GM18520 (cell line): ENCODE measurements at regions not wholly inside any gene's neighbourhood (a gene's known extent, or its start where the extent isn't known, plus 50 kb on each side); places are given as distances from the start of the nearest gene placed in this dataset.

Source experiments
- ATAC-seq: cut with Tn5 transposase; IDR thresholded peaks from one replicate; pipeline ENCODE4 v1.9.1; 2021; ENCODE audit not compliant: unreplicated experiment

DNA sequence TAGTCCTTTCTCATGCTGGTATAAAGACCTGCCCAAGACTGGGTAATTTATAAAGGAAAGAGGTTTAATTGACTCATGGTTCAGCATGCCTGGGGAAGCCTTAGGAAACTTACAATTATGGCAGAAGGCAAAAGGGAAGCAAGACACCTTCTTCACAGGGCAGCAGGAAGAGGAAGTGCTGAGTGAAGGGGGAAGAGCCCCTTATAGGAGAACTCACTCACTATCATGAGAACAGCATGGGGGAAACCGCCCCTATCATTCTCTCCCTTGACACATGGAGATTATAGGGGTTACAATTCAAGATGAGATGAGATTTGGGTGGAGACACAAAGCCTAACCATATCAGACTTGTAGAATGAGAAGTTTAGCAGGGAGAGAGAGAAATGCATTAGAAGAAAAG is 373.3 kb upstream of the DIAPH2 start:
- ATAC-seq = no peak

DNA sequence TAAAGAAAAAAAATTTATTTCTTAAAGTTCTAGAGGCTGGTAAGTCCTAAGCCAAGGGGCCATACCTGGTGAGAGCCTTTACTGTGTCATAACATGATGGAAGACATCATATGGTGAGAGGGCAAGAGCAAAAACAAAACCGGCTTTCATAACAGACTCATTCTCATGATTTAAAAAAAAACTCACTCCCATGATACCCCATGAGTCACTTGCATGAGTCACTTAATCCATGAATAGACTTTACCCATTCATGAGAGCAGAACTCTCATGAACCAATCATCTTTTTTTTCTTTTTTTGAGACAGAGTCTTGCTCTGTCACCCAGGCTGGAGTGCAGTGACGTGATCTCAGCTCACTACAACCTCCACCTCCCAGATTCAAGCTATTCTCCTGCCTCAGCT is 369.7 kb upstream of the DIAPH2 start:
- ATAC-seq = no peak

GRCh38 chrX:96361844-96362243 is 322.8 kb upstream of the DIAPH2 start:
- no peak for ATAC-seq

GRCh38 chrX:96372313-96373046 is 312.2 kb upstream of the DIAPH2 start:
- no peak for ATAC-seq

GRCh38 chrX:96373047-96373355 is 311.6 kb upstream of the DIAPH2 start:
- no peak for ATAC-seq

DNA sequence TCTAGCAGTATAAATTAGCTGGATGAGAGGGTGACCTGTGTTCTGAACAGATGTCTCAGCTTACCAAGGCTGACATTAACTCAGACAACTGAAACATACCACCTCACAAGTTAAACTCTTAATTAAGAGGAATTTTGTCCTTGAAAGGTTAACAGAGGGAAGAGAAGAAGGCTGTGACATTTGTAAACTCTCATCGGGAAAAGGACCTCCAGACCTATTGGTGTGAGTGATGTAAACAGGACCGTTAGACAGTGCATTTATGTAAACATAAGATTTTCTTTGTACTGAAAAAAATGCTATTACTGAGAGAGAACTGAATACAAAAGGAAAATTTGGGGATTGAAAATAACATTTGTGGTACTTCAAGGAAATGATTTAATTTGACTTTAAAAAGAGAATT is 308.4 kb upstream of the DIAPH2 start:
- no peak for ATAC-seq

- ATAC-seq = no peak
Observed at GRCh38 chrX:96379951-96380350, 304.7 kb upstream of the DIAPH2 start.

GRCh38 chrX:96382018-96382417 is 302.6 kb upstream of the DIAPH2 start:
- ATAC-seq = no peak

DNA sequence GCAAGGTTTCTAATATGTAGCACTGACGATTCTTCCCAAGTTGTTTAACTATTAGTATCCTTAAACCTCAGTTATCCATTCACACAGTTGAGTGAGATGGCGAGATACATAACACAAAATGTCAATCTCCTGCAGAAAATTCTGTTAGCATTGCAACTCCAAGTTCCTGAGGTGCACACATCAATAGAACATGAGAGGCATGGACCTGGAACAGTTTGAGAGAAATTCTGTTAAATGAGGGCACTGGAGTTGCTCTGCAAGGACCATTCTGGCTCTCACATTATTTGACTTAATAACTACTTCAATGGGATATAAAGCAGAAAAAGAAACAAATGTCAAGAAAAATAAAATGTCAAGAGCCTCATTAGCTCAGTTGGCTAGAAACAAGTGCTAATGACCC is 301.2 kb upstream of the DIAPH2 start:
- ATAC-seq = no peak

DNA sequence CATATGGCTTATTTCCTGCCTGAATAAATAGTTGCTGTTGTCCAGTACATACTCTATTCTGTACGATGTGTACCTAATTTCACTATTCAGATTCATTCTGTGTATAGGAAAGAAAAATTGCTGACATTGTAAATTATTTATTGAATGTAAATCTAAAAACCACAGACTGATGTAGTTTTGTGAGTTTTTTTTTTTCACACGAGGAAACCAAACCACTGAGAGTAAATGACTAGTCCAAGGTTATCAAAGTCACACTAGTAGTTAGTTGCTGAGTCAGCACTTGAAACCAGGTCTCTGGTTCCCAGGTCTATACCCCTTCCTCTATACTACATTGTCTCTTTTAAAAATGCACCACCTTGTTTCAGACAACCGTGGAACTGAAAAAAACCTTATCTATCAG is 298.3 kb upstream of the DIAPH2 start:
- no peak for ATAC-seq

DNA sequence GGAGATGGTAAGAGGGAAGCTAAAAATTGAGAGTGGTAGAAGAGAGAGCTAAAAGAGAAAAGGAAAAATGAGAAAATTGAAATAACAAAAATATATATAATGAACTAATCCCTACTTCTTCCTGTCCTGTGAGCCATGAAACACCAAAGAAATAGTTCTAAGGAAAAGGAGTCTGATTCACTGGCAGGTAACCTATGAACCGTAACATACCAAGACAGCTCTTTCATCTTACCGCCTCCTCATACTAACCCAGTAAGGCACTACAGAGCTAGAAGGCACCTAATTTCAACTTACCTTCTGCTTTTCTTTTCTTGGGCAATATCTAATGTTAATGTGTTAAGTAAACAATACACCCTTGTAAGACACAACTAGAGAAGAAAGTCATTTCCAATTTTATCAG is 297.7 kb upstream of the DIAPH2 start:
- ATAC-seq = no peak

DNA sequence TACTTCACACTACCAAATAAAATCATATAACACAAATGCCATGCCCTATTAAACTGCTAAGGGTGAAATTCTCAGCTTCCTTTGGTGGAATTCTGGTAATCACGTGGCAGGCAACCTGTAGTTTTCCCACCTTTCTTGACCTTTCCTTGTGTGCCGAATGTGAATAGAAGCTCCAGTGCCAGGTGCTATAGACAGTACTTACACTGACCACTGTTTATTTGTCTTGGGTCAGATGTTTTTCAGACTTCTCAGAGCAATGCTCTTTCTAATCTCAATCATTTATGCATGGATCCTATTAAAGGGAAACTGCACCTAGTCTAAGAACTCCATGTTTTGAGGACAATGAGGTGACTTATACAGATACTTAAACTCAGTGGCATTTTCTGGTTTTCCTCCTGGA is 296.8 kb upstream of the DIAPH2 start:
- no peak for ATAC-seq

GRCh38 chrX:96389281-96390047 is 295.2 kb upstream of the DIAPH2 start:
- ATAC-seq = no peak

DNA sequence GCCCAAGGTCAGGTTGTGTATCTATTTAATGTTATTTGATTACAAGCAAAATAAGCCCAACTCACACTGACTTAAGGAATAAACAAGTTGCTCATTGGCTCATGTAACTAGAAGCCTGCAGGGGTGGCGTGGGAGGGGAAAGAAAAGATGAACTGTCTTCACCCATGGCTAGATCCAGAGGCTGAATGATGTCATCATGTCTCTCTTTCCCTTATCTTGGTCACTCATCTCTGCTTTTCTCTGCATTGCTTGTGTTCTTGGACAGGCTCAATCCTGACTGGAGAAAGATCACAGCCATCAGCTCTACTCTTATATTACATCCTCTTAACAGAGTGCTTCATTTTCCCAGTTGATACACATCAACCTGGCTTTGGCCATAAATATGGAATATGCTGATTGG is 290.0 kb upstream of the DIAPH2 start:
- ATAC-seq = no peak

DNA sequence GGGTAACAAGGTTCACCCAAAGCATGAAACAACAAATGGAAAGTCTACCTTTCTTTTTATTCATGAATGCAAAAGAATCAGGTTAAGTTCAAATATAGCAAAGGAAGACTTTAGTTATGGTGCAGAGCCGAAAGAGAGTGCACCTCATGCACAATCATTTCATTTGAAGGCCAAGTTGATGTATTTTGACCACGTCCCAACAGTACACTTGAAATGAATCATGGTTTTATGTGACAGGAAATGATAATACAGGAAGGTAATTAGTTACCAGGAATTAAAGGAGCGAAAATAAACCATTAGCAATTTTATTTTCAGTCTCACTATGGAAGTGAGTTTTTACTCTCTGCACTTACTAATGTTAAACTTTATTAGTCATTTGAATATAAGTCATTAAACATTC is 281.2 kb upstream of the DIAPH2 start:
- no peak for ATAC-seq

DNA sequence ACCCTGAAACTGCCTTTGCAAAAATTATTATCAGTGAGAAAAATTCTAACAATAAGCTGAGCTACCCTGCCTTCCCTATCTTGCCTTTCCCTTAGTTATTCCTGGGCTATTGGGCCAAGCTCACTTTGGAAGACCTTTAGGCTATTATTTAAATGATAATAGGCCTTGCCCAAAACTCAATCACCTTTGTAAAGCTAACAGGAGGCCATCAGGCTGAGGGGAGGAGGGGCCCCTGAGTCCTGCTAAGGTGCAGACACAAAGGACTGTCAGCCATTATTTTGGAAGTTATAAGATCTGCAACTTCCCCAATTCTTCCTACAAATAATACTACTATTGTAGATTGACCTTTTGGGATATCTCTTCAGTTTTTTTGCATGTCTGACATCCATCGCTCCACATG is 278.8 kb upstream of the DIAPH2 start:
- no peak for ATAC-seq

GRCh38 chrX:96407072-96407471 is 277.6 kb upstream of the DIAPH2 start:
- ATAC-seq = no peak

GRCh38 chrX:96407501-96407900 is 277.1 kb upstream of the DIAPH2 start:
- ATAC-seq = no peak

DNA sequence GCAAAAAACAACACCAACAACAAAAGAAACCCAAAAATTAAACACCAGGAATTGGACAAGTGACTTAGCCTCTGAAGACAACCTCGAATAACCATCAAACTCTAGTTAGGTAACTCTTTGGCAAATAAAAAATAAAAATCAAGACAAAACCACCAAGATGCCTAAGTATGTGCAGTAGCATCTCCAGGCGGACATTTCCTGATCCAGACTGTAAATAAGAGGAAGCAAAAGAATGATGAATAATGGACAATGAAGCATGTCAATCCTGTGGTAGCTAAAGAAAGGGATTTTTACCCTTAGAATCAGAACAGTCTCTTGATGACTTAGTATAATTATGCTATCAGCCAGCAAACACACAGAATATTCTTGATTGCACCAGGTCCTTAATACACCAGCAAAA is 276.7 kb upstream of the DIAPH2 start:
- ATAC-seq = no peak

DNA sequence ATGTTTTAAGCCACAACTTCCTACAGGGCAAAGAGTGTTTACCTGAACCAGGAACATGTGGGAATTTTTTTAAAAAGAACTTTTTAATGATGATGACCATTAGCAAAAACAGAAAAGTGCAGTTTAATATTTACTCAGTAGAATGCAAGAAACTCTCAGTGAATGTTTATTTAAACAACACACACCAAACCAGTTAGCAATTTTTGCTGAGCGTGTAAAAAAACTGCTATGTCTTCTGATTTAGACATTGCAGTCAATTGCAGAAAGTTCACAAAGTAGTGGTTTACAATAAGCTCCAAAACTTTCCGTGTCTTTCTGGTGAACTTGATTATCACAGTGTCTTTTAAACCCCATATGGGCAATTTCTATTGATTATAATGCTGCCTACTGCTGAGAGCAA is 273.7 kb upstream of the DIAPH2 start:
- ATAC-seq = no peak

GRCh38 chrX:96417695-96418094 is 266.9 kb upstream of the DIAPH2 start:
- ATAC-seq = no peak

DNA sequence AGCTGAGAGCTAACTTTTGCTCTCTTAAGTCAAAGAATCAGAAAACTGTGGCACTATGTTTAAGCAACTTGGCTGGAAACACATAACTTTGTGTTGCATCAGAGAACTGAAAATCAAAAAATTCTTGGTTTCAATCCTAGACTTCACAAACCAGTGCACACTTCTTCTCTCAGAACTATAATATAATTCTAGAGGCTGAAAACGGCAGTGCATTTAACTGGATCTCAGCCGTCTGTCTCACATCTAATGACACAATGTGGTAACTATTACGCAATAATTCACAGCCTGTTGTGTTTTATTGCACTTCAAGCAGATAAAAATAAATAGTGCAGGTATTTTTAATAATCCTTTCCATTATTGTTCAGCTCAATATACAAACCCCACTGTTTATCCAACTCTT is 260.6 kb upstream of the DIAPH2 start:
- no peak for ATAC-seq

GRCh38 chrX:96425200-96425599 is 259.4 kb upstream of the DIAPH2 start:
- ATAC-seq = no peak
